22Rv1 (cell line): ENCODE measurements at regions not wholly inside any gene's neighbourhood (a gene's known extent, or its start where the extent isn't known, plus 50 kb on each side); places are given as distances from the start of the nearest gene placed in this dataset.

ENCODE experiments used
- H3K27ac ChIP-seq: fragments of 450-650 bp; 2 replicates; pipeline ENCODE4 v1.5.1; 2017
- ZFX ChIP-seq: fragments of 450-650 bp; IDR thresholded peaks from 2 replicates; pipeline ENCODE4 v1.6.1; 2017; ENCODE audit warnings: antibody characterized with exemption, borderline replicate concordance
- TF ChIP-seq, protein P1 (sequence below): fragments of 450-650 bp; IDR thresholded peaks from 2 replicates; pipeline ENCODE4 v1.5.1; 2017; ENCODE audit warnings: mild to moderate bottlenecking

DNA sequence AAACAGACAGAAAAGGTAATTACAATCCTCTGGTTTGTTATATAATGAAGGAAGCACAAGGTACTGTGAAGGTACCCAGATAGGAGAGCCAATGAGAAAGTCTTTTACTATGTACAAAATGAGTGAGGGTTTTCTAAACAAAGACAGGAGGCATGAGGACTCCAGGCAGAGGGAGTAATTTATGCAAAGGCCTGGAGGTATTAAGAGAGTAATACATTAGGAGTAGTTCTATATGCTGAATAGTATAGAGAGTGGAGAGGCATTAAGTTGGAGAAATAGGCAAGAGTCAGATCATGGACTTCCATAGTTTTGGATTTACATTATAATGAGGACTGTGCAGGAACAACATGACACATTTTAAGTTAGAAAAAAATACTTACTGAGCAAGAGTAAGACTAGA, 216.0 kb downstream of the SCG2 start:
- TF ChIP-seq, protein P1, sequence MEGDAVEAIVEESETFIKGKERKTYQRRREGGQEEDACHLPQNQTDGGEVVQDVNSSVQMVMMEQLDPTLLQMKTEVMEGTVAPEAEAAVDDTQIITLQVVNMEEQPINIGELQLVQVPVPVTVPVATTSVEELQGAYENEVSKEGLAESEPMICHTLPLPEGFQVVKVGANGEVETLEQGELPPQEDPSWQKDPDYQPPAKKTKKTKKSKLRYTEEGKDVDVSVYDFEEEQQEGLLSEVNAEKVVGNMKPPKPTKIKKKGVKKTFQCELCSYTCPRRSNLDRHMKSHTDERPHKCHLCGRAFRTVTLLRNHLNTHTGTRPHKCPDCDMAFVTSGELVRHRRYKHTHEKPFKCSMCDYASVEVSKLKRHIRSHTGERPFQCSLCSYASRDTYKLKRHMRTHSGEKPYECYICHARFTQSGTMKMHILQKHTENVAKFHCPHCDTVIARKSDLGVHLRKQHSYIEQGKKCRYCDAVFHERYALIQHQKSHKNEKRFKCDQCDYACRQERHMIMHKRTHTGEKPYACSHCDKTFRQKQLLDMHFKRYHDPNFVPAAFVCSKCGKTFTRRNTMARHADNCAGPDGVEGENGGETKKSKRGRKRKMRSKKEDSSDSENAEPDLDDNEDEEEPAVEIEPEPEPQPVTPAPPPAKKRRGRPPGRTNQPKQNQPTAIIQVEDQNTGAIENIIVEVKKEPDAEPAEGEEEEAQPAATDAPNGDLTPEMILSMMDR: no peak
- no peak for TF ChIP-seq ZFX
- H3K27ac ChIP-seq: no peak overlapping the region

GRCh38 chr2:223386984-223387383, 215.2 kb downstream of the SCG2 start:
- H3K27ac ChIP-seq: no peak overlapping the region
- TF ChIP-seq, protein P1: no peak
- TF ChIP-seq ZFX: no peak

DNA sequence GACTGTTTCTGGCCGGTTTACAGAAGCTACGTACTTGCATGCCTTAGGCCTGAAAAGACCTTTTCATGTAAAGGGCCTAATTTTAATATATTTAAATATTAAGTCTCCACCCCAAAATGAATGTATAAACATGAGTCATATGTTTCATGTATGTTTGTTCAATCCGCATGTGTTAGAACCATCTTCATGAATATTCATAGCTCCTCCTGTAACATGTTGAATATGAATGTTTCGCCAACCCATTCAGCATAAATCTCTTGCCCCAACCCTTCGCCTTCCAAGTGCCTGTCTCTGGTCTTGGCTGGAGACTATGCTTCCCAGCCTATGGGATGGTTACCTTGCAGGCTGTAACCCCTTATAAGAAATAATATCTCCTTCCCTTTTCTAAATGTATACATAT, 212.5 kb downstream of the SCG2 start:
- TF ChIP-seq, protein P1: no peak
- TF ChIP-seq ZFX: no peak
- H3K27ac ChIP-seq: no peak overlapping the region

DNA sequence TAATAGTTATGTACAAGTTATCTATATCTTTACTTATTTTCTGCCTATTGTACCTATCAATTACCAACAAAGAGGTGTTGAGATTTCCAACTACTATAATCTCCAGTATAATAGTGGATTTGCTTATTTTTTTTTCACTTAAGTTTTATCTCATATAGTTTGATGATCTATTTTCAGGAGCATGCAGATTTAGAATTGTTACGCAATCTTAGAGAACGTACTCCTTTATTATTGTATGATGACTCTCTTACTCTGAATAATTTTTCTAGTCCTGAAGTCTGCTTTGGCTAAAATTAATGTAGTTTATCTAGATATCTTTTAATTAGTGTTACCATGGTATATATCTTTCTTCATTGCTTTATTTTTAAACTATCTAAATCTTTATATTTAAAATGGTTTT, 205.2 kb downstream of the SCG2 start:
- TF ChIP-seq ZFX: no peak
- TF ChIP-seq, protein P1: no peak
- H3K27ac ChIP-seq: no peak overlapping the region

DNA sequence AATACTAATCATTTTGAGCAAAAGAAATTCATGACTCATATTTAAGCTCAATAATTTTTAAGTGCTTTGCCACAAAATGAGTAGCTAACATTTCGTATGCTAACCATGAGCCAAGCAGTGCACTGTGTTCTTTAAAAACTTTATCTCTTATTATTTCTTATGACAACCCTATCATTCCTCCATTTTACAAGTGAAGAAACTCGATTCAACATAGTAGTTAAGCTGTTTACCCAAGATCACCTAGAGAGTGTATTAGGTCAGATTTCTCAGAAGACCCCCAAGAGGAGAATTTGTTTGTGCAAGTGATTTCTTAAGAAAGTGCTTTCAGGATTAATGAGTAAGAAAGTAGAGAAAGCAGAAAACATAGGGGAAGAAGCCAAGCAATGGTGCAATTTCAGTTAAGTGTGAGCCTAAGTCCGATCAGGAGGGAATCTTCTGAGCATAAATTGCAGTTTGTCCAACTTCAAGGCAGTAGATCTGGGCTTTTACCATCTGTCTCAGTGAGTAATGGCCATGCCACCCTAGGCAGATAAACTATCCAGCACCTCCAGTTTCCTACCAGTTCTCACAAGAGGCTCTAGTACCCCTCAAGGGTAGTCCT, 202.7 kb downstream of the SCG2 start:
- H3K27ac ChIP-seq: no peak overlapping the region
- TF ChIP-seq, protein P1: no peak
- no peak for TF ChIP-seq ZFX

GRCh38 chr2:223404616-223405015, 197.5 kb downstream of the SCG2 start:
- H3K27ac ChIP-seq: no peak overlapping the region
- TF ChIP-seq ZFX: no peak
- TF ChIP-seq, protein P1: no peak

- H3K27ac ChIP-seq: no peak overlapping the region
Measured at GRCh38 chr2:223414646-223415045, 187.5 kb downstream of the SCG2 start.

More at GRCh38 chr2:223414646-223415045, 187.5 kb downstream of the SCG2 start:
- no peak for TF ChIP-seq ZFX
- TF ChIP-seq, protein P1: no peak
